ENCODE measurements at regions not wholly inside any gene's neighbourhood (a gene's known extent, or its start where the extent isn't known, plus 50 kb on each side); places are given as distances from the start of the nearest gene placed in this dataset.
A peak's percentile ranks its signal among the peaks of the same experiment; 100 is the strongest.

GRCh38 chr3:27570421-27571106, 86.4 kb upstream of the SLC4A7 start:
- ATAC-seq (ENCODE audit: insufficient read depth, low FRiP score) (no peak), DNase-seq (no peak)
- 82 to 91% methylated on average over 4 of the region's 4 CpGs for WGBS, 2 donors
- peaks cover 0 to 6% (median 0%) of the 10 kb centered on the region in 5 donors for H3K4me1 ChIP-seq (ENCODE audit: control insufficient read depth in 5 of 5, insufficient read depth in 5 of 5, low read length in 5 of 5)
- H3K4me3 ChIP-seq = no peak overlapping the region
- H3K36me3 ChIP-seq (ENCODE audit: control insufficient read depth in 4 of 4, insufficient read depth in 4 of 4, low read length in 4 of 4) = no peaks in the 10 kb centered on the region
- H3K27me3 ChIP-seq (ENCODE audit: control insufficient read depth in 3 of 3, insufficient read depth in 3 of 3, low read length in 2 of 3) = no peaks in the 10 kb centered on the region
- TF ChIP-seq, protein P1, sequence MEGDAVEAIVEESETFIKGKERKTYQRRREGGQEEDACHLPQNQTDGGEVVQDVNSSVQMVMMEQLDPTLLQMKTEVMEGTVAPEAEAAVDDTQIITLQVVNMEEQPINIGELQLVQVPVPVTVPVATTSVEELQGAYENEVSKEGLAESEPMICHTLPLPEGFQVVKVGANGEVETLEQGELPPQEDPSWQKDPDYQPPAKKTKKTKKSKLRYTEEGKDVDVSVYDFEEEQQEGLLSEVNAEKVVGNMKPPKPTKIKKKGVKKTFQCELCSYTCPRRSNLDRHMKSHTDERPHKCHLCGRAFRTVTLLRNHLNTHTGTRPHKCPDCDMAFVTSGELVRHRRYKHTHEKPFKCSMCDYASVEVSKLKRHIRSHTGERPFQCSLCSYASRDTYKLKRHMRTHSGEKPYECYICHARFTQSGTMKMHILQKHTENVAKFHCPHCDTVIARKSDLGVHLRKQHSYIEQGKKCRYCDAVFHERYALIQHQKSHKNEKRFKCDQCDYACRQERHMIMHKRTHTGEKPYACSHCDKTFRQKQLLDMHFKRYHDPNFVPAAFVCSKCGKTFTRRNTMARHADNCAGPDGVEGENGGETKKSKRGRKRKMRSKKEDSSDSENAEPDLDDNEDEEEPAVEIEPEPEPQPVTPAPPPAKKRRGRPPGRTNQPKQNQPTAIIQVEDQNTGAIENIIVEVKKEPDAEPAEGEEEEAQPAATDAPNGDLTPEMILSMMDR (IDR thresholded peaks at IDR 0.05; ENCODE audit: control extremely low read depth, extremely low read depth) = no peak
- H3K9me3 ChIP-seq (ENCODE audit: control insufficient read depth in 4 of 4, insufficient read depth in 3 of 4, low read length in 3 of 4) = no peaks in the 10 kb centered on the region
- no peak overlapping the region for H3K9ac ChIP-seq (ENCODE audit: insufficient read depth in 1 of 2, low read length in 2 of 2)
- H3K27ac ChIP-seq (ENCODE audit: low read depth in 1 of 2, low read length in 1 of 2) = no peak overlapping the region

DNA sequence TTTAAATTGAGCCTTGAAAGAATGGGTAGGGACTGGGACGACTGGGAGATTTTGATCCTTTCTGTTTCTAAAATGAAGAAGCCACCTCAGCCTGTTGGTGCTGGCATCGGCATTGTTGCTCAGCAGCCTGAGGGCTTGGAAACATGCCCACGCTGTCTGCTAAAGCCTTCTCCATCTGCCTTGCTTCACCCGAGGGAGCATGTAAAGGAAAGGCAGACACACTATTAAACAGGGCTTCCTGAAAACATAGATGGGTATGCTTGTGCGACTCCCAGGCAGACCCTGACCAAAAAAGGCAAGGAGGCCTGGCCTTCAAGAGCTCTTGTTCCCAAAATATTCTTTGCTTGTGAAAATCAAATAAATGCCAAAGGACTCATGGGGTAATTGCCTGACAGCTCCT, 84.2 kb upstream of the SLC4A7 start:
- Histone ChIP-seq H3K4me1 (ENCODE audit: control insufficient read depth in 5 of 5, insufficient read depth in 5 of 5, low read length in 5 of 5) (peaks cover 0 to 6% (median 0%) of the 10 kb centered on the region in 5 donors), H3K27ac (ENCODE audit: low read depth in 1 of 2, low read length in 1 of 2) (no peak overlapping the region), H3K4me3 (no peak overlapping the region), H3K27me3 (ENCODE audit: control insufficient read depth in 3 of 3, insufficient read depth in 3 of 3, low read length in 2 of 3) (no peaks in the 10 kb centered on the region), H3K9ac (ENCODE audit: insufficient read depth in 1 of 2, low read length in 2 of 2) (no peak overlapping the region), H3K9me3 (ENCODE audit: control insufficient read depth in 4 of 4, insufficient read depth in 3 of 4, low read length in 3 of 4) (no peaks in the 10 kb centered on the region), H3K36me3 (ENCODE audit: control insufficient read depth in 4 of 4, insufficient read depth in 4 of 4, low read length in 4 of 4) (no peaks in the 10 kb centered on the region)
- ATAC-seq (ENCODE audit: insufficient read depth, low FRiP score) = no peak
- TF ChIP-seq, protein P1 (IDR thresholded peaks at IDR 0.05; ENCODE audit: control extremely low read depth, extremely low read depth) = no peak
- peak; percentile 23 to 71 (median 24) for DNase-seq
- 50 to 65% methylated on average over 5 of the region's 5 CpGs for WGBS, 2 donors

DNA sequence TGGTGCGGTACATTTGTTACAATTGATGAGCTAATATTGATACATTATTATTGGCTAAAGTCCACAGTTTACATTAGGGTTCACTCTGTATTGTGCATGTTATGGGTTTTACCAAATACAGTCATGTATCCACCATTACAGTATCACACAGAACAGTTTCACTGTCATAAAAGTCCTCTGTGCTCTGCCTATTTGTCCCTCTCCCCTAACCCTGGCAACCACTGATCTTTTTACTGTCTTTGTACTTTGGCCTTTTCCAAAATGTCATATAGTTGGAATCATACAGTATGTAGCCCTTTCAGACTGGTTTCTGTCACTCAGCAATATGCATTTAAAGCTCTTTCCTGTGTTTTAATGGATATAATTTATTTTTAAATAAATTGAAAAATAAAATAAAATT, 83.1 kb upstream of the SLC4A7 start:
- ATAC-seq (ENCODE audit: insufficient read depth, low FRiP score) (no peak), DNase-seq (no peak)
- Histone ChIP-seq H3K4me1 (ENCODE audit: control insufficient read depth in 5 of 5, insufficient read depth in 5 of 5, low read length in 5 of 5) (peaks cover 0 to 6% (median 0%) of the 10 kb centered on the region in 5 donors), H3K4me3 (no peak overlapping the region), H3K36me3 (ENCODE audit: control insufficient read depth in 4 of 4, insufficient read depth in 4 of 4, low read length in 4 of 4) (no peaks in the 10 kb centered on the region), H3K27me3 (ENCODE audit: control insufficient read depth in 3 of 3, insufficient read depth in 3 of 3, low read length in 2 of 3) (no peaks in the 10 kb centered on the region), H3K9me3 (ENCODE audit: control insufficient read depth in 4 of 4, insufficient read depth in 3 of 4, low read length in 3 of 4) (no peaks in the 10 kb centered on the region), H3K27ac (ENCODE audit: low read depth in 1 of 2, low read length in 1 of 2) (no peak overlapping the region), H3K9ac (ENCODE audit: insufficient read depth in 1 of 2, low read length in 2 of 2) (no peak overlapping the region)
- 88 to 100% methylated on average over 1 of the region's 1 CpG for WGBS, 2 donors
- TF ChIP-seq, protein P1 (IDR thresholded peaks at IDR 0.05; ENCODE audit: control extremely low read depth, extremely low read depth) = no peak
